Tibial nerve (tissue), 4 donors: ENCODE measurements at regions not wholly inside any gene's neighbourhood (a gene's known extent, or its start where the extent isn't known, plus 50 kb on each side); places are given as distances from the start of the nearest gene placed in this dataset.

Experiments
- DNase-seq, 2 donors: peaks; one replicate each; pipeline ENCODE4 v3.0.0-alpha.2; 2019; ENCODE audit warnings: low spot score in 2 of 2
- H3K27ac ChIP-seq, 4 donors: fragments of 200-600 bp; sonication (generic) in 3 of 4; one replicate each; pipeline ENCODE4 v1.5.1; 2017 to 2019; ENCODE audit warnings: mild to moderate bottlenecking in 1 of 4
- H3K27me3 ChIP-seq, 2 donors: fragments of 200-600 bp; sonication (generic) in 1 of 2; one replicate each; pipeline versions ENCODE4 v1.5.1 to v1.6.0; 2017 to 2019
- H3K36me3 ChIP-seq, 3 donors: fragments of 200-600 bp; sonication (generic); one replicate each; pipeline ENCODE4 v1.5.1; 2018 to 2019
- H3K4me1 ChIP-seq, 4 donors: fragments of 200-600 bp; sonication (generic) in 3 of 4; one replicate each; pipeline ENCODE4 v1.5.1; 2017 to 2019
- H3K4me3 ChIP-seq, 4 donors: fragments of 200-600 bp; sonication (generic) in 3 of 4; one replicate each; pipeline ENCODE4 v1.5.1; 2017 to 2019; ENCODE audit warnings: mild to moderate bottlenecking in 1 of 4, moderate library complexity in 1 of 4
- H3K9me3 ChIP-seq, 4 donors: fragments of 200-600 bp; sonication (generic) in 3 of 4; one replicate each; pipeline ENCODE4 v1.5.1; 2017 to 2019
- EP300 ChIP-seq, 2 donors: sonication (generic); formaldehyde crosslinking; IDR thresholded peaks; one replicate each; pipeline ENCODE4 v1.6.1; 2017; ENCODE audit warnings: antibody characterized with exemption in 2 of 2, mild to moderate bottlenecking in 1 of 2
- POLR2A ChIP-seq, 2 donors: fragments of 450-650 bp; IDR thresholded peaks; one replicate each; pipeline ENCODE4 v1.6.1; 2017; ENCODE audit warnings: antibody characterized with exemption in 2 of 2, mild to moderate bottlenecking in 2 of 2, moderate library complexity in 2 of 2
- WGBS, 2 donors: methylation state at CpG; one replicate each; pipeline ENCODE4 v1.1.5; 2018; 5-methylcytosine and 5-hydroxymethylcytosine counted together
- TF ChIP-seq, protein P1 (sequence below), 5 experiments: fragments of 200-600 bp in 3 of 5; fragments of 450-650 bp in 2 of 5; sonication (generic) in 3 of 5; IDR thresholded peaks; one replicate each; pipeline ENCODE4 v1.5.1; 2016 to 2019; ENCODE audit warnings: antibody characterized with exemption in 5 of 5, mild to moderate bottlenecking in 3 of 5, moderate library complexity in 2 of 5

GRCh38 chr7:41803569-41803968 lies 100.7 kb upstream of the INHBA start:
- Histone ChIP-seq H3K4me1 (no peaks in the 10 kb centered on the region), H3K9me3 (no peaks in the 10 kb centered on the region), H3K36me3 (no peaks in the 10 kb centered on the region), H3K4me3 (no peak overlapping the region), H3K27me3 (no peaks in the 10 kb centered on the region), H3K27ac (no peak overlapping the region)
- WGBS, 2 donors = 54 to 69% methylated on average over 2 of the region's 2 CpGs
- TF ChIP-seq EP300 (IDR thresholded peaks at IDR 0.05) = no peak
- no peak for DNase-seq

DNA sequence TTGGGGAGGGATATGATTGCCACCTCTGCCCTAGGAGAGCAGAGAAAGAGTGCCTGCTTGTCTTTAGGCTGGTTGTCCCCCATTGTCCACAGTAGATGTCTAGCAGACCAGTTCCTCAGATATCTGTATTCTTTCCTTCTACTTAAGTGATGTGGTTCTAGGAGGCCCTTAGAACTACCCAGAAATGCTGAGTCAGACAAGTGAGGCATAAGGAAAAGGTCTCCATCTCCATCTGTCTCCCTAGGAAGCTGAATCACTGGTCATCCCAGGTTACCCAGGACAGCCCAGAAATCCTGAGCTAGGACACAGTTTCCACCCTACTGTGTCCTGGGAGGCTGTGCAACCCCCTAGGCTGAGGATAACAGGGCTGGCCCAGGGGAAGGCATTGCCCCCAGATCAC lies 93.4 kb upstream of the INHBA start:
- Histone ChIP-seq H3K27me3 (no peaks in the 10 kb centered on the region), H3K36me3 (no peaks in the 10 kb centered on the region), H3K9me3 (no peaks in the 10 kb centered on the region), H3K27ac (no peak overlapping the region), H3K4me3 (no peak overlapping the region), H3K4me1 (peaks cover 0 to 9% (median 0%) of the 10 kb centered on the region in 4 donors)
- TF ChIP-seq EP300 (IDR thresholded peaks at IDR 0.05) (no peak), POLR2A (IDR thresholded peaks at IDR 0.05) (no peak)
- TF ChIP-seq, protein P1, sequence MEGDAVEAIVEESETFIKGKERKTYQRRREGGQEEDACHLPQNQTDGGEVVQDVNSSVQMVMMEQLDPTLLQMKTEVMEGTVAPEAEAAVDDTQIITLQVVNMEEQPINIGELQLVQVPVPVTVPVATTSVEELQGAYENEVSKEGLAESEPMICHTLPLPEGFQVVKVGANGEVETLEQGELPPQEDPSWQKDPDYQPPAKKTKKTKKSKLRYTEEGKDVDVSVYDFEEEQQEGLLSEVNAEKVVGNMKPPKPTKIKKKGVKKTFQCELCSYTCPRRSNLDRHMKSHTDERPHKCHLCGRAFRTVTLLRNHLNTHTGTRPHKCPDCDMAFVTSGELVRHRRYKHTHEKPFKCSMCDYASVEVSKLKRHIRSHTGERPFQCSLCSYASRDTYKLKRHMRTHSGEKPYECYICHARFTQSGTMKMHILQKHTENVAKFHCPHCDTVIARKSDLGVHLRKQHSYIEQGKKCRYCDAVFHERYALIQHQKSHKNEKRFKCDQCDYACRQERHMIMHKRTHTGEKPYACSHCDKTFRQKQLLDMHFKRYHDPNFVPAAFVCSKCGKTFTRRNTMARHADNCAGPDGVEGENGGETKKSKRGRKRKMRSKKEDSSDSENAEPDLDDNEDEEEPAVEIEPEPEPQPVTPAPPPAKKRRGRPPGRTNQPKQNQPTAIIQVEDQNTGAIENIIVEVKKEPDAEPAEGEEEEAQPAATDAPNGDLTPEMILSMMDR (IDR thresholded peaks at IDR 0.05) = no peak
- DNase-seq = no peak

DNA sequence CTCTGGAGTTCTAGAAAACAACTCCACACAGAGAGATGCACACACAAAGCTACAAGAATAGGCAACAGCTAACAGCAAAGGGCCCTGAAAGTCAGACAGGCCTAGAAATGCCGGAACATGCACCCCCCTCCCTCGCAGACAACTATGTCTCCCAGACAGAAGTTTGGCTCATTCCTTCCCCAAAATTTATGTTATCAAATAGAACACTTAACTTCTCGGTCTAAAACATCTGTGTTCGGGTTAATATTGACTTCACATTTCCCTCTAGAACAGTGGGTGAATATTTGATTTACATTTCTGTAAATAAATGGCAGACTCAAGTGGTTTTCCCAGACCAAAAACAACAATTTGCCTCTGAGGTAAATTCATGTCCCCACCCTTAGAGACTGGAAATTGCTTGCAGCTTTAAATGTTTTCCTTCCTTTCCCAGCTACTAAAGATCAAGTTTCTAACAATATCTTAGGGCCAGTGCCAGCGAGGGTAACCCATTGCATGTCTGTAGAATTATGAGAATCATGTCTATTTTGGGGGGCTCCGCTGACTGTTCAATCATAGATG lies 92.5 kb upstream of the INHBA start:
- no peak for DNase-seq
- Histone ChIP-seq H3K27ac (no peak overlapping the region), H3K27me3 (no peaks in the 10 kb centered on the region), H3K9me3 (no peaks in the 10 kb centered on the region), H3K4me3 (no peak overlapping the region), H3K4me1 (peaks cover 0 to 9% (median 0%) of the 10 kb centered on the region in 4 donors), H3K36me3 (no peaks in the 10 kb centered on the region)
- WGBS, 2 donors = 52 to 63% methylated on average over 6 of the region's 6 CpGs
- TF ChIP-seq POLR2A (IDR thresholded peaks at IDR 0.05) (no peak), EP300 (IDR thresholded peaks at IDR 0.05) (no peak)
- TF ChIP-seq, protein P1 (IDR thresholded peaks at IDR 0.05) = no peak

DNA sequence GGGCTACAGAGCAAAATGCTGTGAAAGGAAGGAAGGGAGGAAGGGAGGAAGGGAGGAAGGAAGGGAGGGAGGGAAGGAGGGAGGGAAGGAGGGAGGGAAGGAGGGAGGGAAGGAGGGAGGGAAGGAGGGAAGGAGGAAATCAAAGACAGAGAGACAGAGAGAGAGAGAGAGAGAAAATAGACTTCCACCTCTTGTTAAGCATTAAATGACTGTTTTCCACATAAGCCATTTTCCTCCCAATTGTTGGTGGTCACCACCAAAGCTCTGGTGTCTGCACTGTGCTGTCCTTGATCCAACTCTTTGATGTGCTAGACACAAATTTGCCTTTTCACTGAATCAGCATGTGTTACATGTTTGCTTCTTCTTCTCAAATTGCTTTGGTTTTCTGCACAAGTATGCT lies 90.7 kb upstream of the INHBA start:
- H3K4me3 ChIP-seq = no peak overlapping the region
- H3K4me1 ChIP-seq = peaks cover 0 to 9% (median 0%) of the 10 kb centered on the region in 4 donors
- no peaks in the 10 kb centered on the region for H3K27me3 ChIP-seq
- no peaks in the 10 kb centered on the region for H3K9me3 ChIP-seq
- no peak for DNase-seq
- no peak overlapping the region for H3K27ac ChIP-seq
- TF ChIP-seq EP300 (IDR thresholded peaks at IDR 0.05) = no peak
- TF ChIP-seq, protein P1 (IDR thresholded peaks at IDR 0.05) = no peak
- no peak for TF ChIP-seq POLR2A (IDR thresholded peaks at IDR 0.05)
- no peaks in the 10 kb centered on the region for H3K36me3 ChIP-seq

GRCh38 chr7:41792120-41792519 lies 89.2 kb upstream of the INHBA start:
- Histone ChIP-seq H3K4me3 (no peak overlapping the region), H3K27me3 (no peaks in the 10 kb centered on the region), H3K9me3 (no peaks in the 10 kb centered on the region), H3K4me1 (peaks cover 0 to 9% (median 0%) of the 10 kb centered on the region in 4 donors), H3K27ac (no peak overlapping the region), H3K36me3 (no peaks in the 10 kb centered on the region)
- TF ChIP-seq EP300 (IDR thresholded peaks at IDR 0.05) (no peak), POLR2A (IDR thresholded peaks at IDR 0.05) (no peak)
- TF ChIP-seq, protein P1 (IDR thresholded peaks at IDR 0.05) = no peak
- WGBS, 2 donors = 95 to 96% methylated on average over 5 of the region's 5 CpGs
- DNase-seq = no peak

DNA sequence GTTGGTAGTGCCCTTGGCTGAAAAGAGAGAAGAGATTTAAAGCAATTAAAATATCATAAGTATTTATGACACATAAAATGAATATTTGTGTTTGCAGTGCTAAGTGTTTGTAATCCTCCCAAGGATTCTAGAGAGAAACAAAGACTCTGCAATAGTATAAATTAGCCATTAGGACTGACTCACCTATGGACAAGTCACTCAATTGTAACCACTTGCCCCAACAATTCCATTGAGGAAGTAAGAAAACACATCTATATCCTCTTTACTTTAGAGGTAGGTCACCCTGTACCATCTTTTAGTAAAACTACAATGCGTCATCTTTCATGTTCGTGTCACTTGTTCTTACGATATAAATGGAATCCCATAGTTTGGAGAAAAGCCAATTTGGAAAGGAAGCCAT lies 85.7 kb upstream of the INHBA start:
- H3K4me3 ChIP-seq = no peak overlapping the region
- no peaks in the 10 kb centered on the region for H3K4me1 ChIP-seq
- DNase-seq = no peak
- H3K9me3 ChIP-seq = no peaks in the 10 kb centered on the region
- TF ChIP-seq, protein P1 (IDR thresholded peaks at IDR 0.05) = no peak
- TF ChIP-seq POLR2A (IDR thresholded peaks at IDR 0.05) (no peak), EP300 (IDR thresholded peaks at IDR 0.05) (no peak)
- H3K36me3 ChIP-seq = no peaks in the 10 kb centered on the region
- no peak overlapping the region for H3K27ac ChIP-seq
- WGBS, 2 donors = 82 to 92% methylated on average over 3 of the region's 3 CpGs
- H3K27me3 ChIP-seq = no peaks in the 10 kb centered on the region
